BLaER1 treated with 17β-estradiol and CSF1 and Interleukin-3, amounts not matched to agents 10 nM and 100 nM (cell line): ENCODE measurements at regions not wholly inside any gene's neighbourhood (a gene's known extent, or its start where the extent isn't known, plus 50 kb on each side); places are given as distances from the start of the nearest gene placed in this dataset.

Experiments used
- H3K27ac ChIP-seq, 11 experiments: shearing (Covaris generic); formaldehyde crosslinking; 2 replicates each; pipeline ENCODE4 v1.8.1; 2022
- H3K27me3 ChIP-seq, 11 experiments: shearing (Covaris generic); formaldehyde crosslinking; 2 replicates each; pipeline ENCODE4 v1.8.1; 2022
- H3K36me3 ChIP-seq, 11 experiments: shearing (Covaris generic); formaldehyde crosslinking; 2 replicates each; pipeline ENCODE4 v1.8.1; 2022
- H3K4me1 ChIP-seq, 10 experiments: shearing (Covaris generic); formaldehyde crosslinking; 2 replicates each; pipeline ENCODE4 v1.8.1; 2022
- H3K4me2 ChIP-seq, 11 experiments: shearing (Covaris generic); formaldehyde crosslinking; 2 replicates each; pipeline ENCODE4 v1.8.1; 2022
- H3K4me3 ChIP-seq, 10 experiments: shearing (Covaris generic); formaldehyde crosslinking; 2 replicates each; pipeline ENCODE4 v1.8.1; 2022
- H3K9ac ChIP-seq, 11 experiments: shearing (Covaris generic); formaldehyde crosslinking; 2 replicates each; pipeline ENCODE4 v1.8.1; 2022
- H3K9me3 ChIP-seq, 11 experiments: shearing (Covaris generic); formaldehyde crosslinking; replicated peaks in 1 of 11; 2 replicates each; pipeline ENCODE4 v1.8.1; 2022
- H4K20me1 ChIP-seq, 11 experiments: shearing (Covaris generic); formaldehyde crosslinking; 2 replicates each; pipeline ENCODE4 v1.8.1; 2022
- Cebpa-rat ChIP-seq, 11 experiments: shearing (Covaris generic); IDR thresholded peaks; 2 replicates each; pipeline ENCODE4 v1.8.1; 2022

- H3K27ac ChIP-seq: peak overlapping the region in 8 of 11 experiments; percentile 29 to 69 (median 54); a peak in 15 of 22 replicates
- H3K9me3 ChIP-seq: no peaks in the 10 kb centered on the region
- peaks cover 0 to 67% (median 17%) of the 10 kb centered on the region in 10 experiments; a peak in 16 of 20 replicates for H3K4me1 ChIP-seq
- peak in 5 of 11 experiments; percentile 29 to 74 (median 46); a peak in 7 of 22 replicates for TF ChIP-seq Cebpa-rat (IDR thresholded peaks at IDR 0.05)
- H4K20me1 ChIP-seq: no peaks in the 10 kb centered on the region
- peak overlapping the region in 7 of 11 experiments; percentile 8 to 58 (median 22); a peak in 14 of 22 replicates for H3K4me2 ChIP-seq
- H3K36me3 ChIP-seq: no peaks in the 10 kb centered on the region
- H3K4me3 ChIP-seq: no peak overlapping the region
- no peak overlapping the region for H3K9ac ChIP-seq
- no peaks in the 10 kb centered on the region for H3K27me3 ChIP-seq
These were observed 112.9 kb downstream of the SLC36A4 start for GRCh38 chr11:93084727-93085505.

- Histone ChIP-seq H3K36me3 (no peaks in the 10 kb centered on the region), H3K4me3 (no peak overlapping the region), H3K4me1 (peaks cover 0 to 53% (median 16%) of the 10 kb centered on the region in 10 experiments; a peak in 16 of 20 replicates), H3K27ac (no peak overlapping the region), H3K9me3 (no peaks in the 10 kb centered on the region), H4K20me1 (no peaks in the 10 kb centered on the region), H3K4me2 (peak overlapping the region in 3 of 11 experiments; percentile 25 to 56 (median 52); a peak in 3 of 22 replicates), H3K27me3 (no peaks in the 10 kb centered on the region), H3K9ac (no peak overlapping the region)
- TF ChIP-seq Cebpa-rat (IDR thresholded peaks at IDR 0.05): no peak
These were observed 108.2 kb downstream of the SLC36A4 start for GRCh38 chr11:93089474-93090102.
